Activated CD8-positive, alpha-beta memory T cell treated with anti-CD3 and anti-CD28 coated beads for 36 hours (primary cell): ENCODE measurements at regions not wholly inside any gene's neighbourhood (a gene's known extent, or its start where the extent isn't known, plus 50 kb on each side); places are given as distances from the start of the nearest gene placed in this dataset.

Source experiments
- CTCF ChIA-PET: fragments of 350-600 bp; sonication (Branson Sonifier 250); formaldehyde crosslinking; loops from one replicate; lab custom pipeline; 2021; ENCODE audit warnings: antibody characterized with exemption; lab: Charles Lee
- POLR2A ChIA-PET: fragments of 350-600 bp; sonication (Branson Sonifier 250); formaldehyde crosslinking; loops from one replicate; lab custom pipeline; 2021; ENCODE audit warnings: antibody characterized with exemption; lab: Charles Lee

GRCh38 chr9:19989213-19989612, 200.4 kb upstream of the SLC24A2 start:
- ChIA-PET CTCF (interaction anchor here (0.6 kb wide), 1 partner anchor 527 kb away, joined by 3 read pairs; no protein-coding TSS in a partner anchor), POLR2A (no interaction called here)

- ChIA-PET POLR2A (no interaction called here), CTCF (interaction anchor here (1.0 to 1.1 kb wide), 2 partner anchors 10 to 12 kb away, joined by 3 to 4 read pairs; no protein-coding TSS in a partner anchor)
These were observed 199.4 kb upstream of the SLC24A2 start for GRCh38 chr9:19988281-19988680.

- ChIA-PET POLR2A (no interaction called here), CTCF (no interaction called here)
These were observed 196.2 kb upstream of the SLC24A2 start for GRCh38 chr9:19985081-19985480.

- CTCF ChIA-PET = no interaction called here
- POLR2A ChIA-PET = no interaction called here
These were observed 187.4 kb upstream of the SLC24A2 start for GRCh38 chr9:19976226-19976625.

- POLR2A ChIA-PET = no interaction called here
- CTCF ChIA-PET = no interaction called here
These were observed 186.7 kb upstream of the SLC24A2 start for GRCh38 chr9:19975499-19975898.

- CTCF ChIA-PET = no interaction called here
- POLR2A ChIA-PET = no interaction called here
These were observed 180.9 kb upstream of the SLC24A2 start for GRCh38 chr9:19969721-19970120.

- ChIA-PET CTCF (no interaction called here), POLR2A (no interaction called here)
These were observed 179.1 kb upstream of the SLC24A2 start for GRCh38 chr9:19967888-19968459.

GRCh38 chr9:19967216-19967887, 178.5 kb upstream of the SLC24A2 start:
- POLR2A ChIA-PET = no interaction called here
- CTCF ChIA-PET = no interaction called here

GRCh38 chr9:19965336-19965735, 176.5 kb upstream of the SLC24A2 start:
- ChIA-PET CTCF (interaction anchor here (0.8 kb wide), 1 partner anchor 616 kb away, joined by 3 read pairs; no protein-coding TSS in a partner anchor), POLR2A (no interaction called here)

GRCh38 chr9:19947996-19948395, 159.2 kb upstream of the SLC24A2 start:
- ChIA-PET POLR2A (no interaction called here), CTCF (no interaction called here)

GRCh38 chr9:19946441-19947109, 157.7 kb upstream of the SLC24A2 start:
- CTCF ChIA-PET = interaction anchor here (0.8 to 1.5 kb wide), 3 partner anchors 11 to 194 kb away, joined by 3 to 5 read pairs (median 3); no protein-coding TSS in a partner anchor
- POLR2A ChIA-PET = no interaction called here

GRCh38 chr9:19941874-19942273, 153.0 kb upstream of the SLC24A2 start:
- CTCF ChIA-PET = no interaction called here
- POLR2A ChIA-PET = no interaction called here

GRCh38 chr9:19940811-19941535, 152.1 kb upstream of the SLC24A2 start:
- POLR2A ChIA-PET = no interaction called here
- CTCF ChIA-PET = no interaction called here

- POLR2A ChIA-PET = no interaction called here
- CTCF ChIA-PET = no interaction called here
These were observed 151.0 kb upstream of the SLC24A2 start for GRCh38 chr9:19939734-19940278.

GRCh38 chr9:19938990-19939733, 150.3 kb upstream of the SLC24A2 start:
- ChIA-PET CTCF (no interaction called here), POLR2A (no interaction called here)

GRCh38 chr9:19937121-19937520, 148.3 kb upstream of the SLC24A2 start:
- CTCF ChIA-PET = no interaction called here
- POLR2A ChIA-PET = no interaction called here

GRCh38 chr9:19936598-19936997, 147.8 kb upstream of the SLC24A2 start:
- CTCF ChIA-PET = no interaction called here
- POLR2A ChIA-PET = no interaction called here

GRCh38 chr9:19935422-19935821, 146.6 kb upstream of the SLC24A2 start:
- CTCF ChIA-PET = interaction anchor here (0.8 kb wide), 1 partner anchor 8 kb away, joined by 3 read pairs; no protein-coding TSS in a partner anchor
- POLR2A ChIA-PET = no interaction called here

- POLR2A ChIA-PET = interaction anchor here (0.6 kb wide), 1 partner anchor 276 kb away, joined by 5 read pairs; no protein-coding TSS in a partner anchor
- CTCF ChIA-PET = no interaction called here
These were observed 145.5 kb upstream of the SLC24A2 start for GRCh38 chr9:19934301-19934871.
